ENCODE measurements at regions not wholly inside any gene's neighbourhood (a gene's known extent, or its start where the extent isn't known, plus 50 kb on each side); places are given as distances from the start of the nearest gene placed in this dataset.

- no peaks in the 10 kb centered on the region for H3K27me3 ChIP-seq (ENCODE audit: control insufficient read depth, insufficient read depth, low read length)
- H3K4me2 ChIP-seq (ENCODE audit: low read length) = no peak overlapping the region
- H3K36me3 ChIP-seq (ENCODE audit: control insufficient read depth, insufficient read depth, low read length) = no peaks in the 10 kb centered on the region
- peak overlapping the region; percentile 64 for H2AFZ ChIP-seq
- H3K79me2 ChIP-seq = no peaks in the 10 kb centered on the region
- H3K4me3 ChIP-seq (ENCODE audit: low read depth, low read length) = no peak overlapping the region
- H3K27ac ChIP-seq = peak overlapping the region; percentile 47
- H3K9me3 ChIP-seq (ENCODE audit: control insufficient read depth, low read length) = no peaks in the 10 kb centered on the region
- TF ChIP-seq, protein P1, sequence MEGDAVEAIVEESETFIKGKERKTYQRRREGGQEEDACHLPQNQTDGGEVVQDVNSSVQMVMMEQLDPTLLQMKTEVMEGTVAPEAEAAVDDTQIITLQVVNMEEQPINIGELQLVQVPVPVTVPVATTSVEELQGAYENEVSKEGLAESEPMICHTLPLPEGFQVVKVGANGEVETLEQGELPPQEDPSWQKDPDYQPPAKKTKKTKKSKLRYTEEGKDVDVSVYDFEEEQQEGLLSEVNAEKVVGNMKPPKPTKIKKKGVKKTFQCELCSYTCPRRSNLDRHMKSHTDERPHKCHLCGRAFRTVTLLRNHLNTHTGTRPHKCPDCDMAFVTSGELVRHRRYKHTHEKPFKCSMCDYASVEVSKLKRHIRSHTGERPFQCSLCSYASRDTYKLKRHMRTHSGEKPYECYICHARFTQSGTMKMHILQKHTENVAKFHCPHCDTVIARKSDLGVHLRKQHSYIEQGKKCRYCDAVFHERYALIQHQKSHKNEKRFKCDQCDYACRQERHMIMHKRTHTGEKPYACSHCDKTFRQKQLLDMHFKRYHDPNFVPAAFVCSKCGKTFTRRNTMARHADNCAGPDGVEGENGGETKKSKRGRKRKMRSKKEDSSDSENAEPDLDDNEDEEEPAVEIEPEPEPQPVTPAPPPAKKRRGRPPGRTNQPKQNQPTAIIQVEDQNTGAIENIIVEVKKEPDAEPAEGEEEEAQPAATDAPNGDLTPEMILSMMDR (IDR thresholded peaks at IDR 0.05) = no peak
- no peak overlapping the region for H3K9ac ChIP-seq
- H3K4me1 ChIP-seq = peaks cover 38% of the 10 kb centered on the region
Measured at GRCh38 chr11:15783619-15784018, 572.7 kb downstream of the SOX6 start.

- no peak overlapping the region for H3K9ac ChIP-seq
- no peak overlapping the region for H3K27ac ChIP-seq
- H3K4me3 ChIP-seq (ENCODE audit: low read depth, low read length) = no peak overlapping the region
Measured at GRCh38 chr11:15793043-15793996, 563.0 kb downstream of the SOX6 start.

GRCh38 chr11:15794361-15795150, 561.8 kb downstream of the SOX6 start:
- TF ChIP-seq, protein P1 (IDR thresholded peaks at IDR 0.05) = no peak
- Histone ChIP-seq H3K27me3 (ENCODE audit: control insufficient read depth, insufficient read depth, low read length) (no peaks in the 10 kb centered on the region), H3K4me1 (no peaks in the 10 kb centered on the region), H3K79me2 (no peaks in the 10 kb centered on the region), H3K4me2 (ENCODE audit: low read length) (no peak overlapping the region), H3K9me3 (ENCODE audit: control insufficient read depth, low read length) (no peaks in the 10 kb centered on the region), H3K36me3 (ENCODE audit: control insufficient read depth, insufficient read depth, low read length) (no peaks in the 10 kb centered on the region), H3K27ac (no peak overlapping the region), H3K4me3 (ENCODE audit: low read depth, low read length) (no peak overlapping the region), H3K9ac (no peak overlapping the region), H2AFZ (no peak overlapping the region)

More at GRCh38 chr11:15793043-15793996, 563.0 kb downstream of the SOX6 start:
- H3K79me2 ChIP-seq = no peaks in the 10 kb centered on the region
- no peaks in the 10 kb centered on the region for H3K36me3 ChIP-seq (ENCODE audit: control insufficient read depth, insufficient read depth, low read length)
- no peaks in the 10 kb centered on the region for H3K27me3 ChIP-seq (ENCODE audit: control insufficient read depth, insufficient read depth, low read length)
- H2AFZ ChIP-seq = no peak overlapping the region
- H3K4me2 ChIP-seq (ENCODE audit: low read length) = no peak overlapping the region
- H3K4me1 ChIP-seq = no peaks in the 10 kb centered on the region
- H3K9me3 ChIP-seq (ENCODE audit: control insufficient read depth, low read length) = no peaks in the 10 kb centered on the region
- TF ChIP-seq, protein P1 (IDR thresholded peaks at IDR 0.05) = no peak

DNA sequence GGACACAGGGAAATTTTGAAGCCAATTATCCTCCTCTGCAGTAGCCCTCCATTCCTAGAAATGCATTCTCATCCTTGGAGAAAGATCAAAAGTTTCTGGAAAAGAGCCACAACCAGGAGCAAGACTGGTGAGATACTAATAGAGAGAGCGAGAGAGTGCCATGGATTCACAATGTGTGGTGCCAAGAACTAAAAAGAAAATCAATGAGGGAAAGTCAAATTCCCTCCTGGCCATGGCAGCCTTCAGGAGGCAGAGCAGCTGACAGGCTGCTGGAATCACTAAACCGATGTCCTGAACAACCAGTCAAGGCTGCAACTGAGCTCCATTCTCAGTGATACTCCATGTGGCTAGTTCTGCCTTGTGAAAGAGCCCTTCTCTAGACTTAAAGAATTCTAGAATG, 561.0 kb downstream of the SOX6 start:
- Histone ChIP-seq H3K27me3 (ENCODE audit: control insufficient read depth, insufficient read depth, low read length) (no peaks in the 10 kb centered on the region), H3K4me2 (ENCODE audit: low read length) (no peak overlapping the region)
- TF ChIP-seq, protein P1 (IDR thresholded peaks at IDR 0.05) = no peak

More for the DNA sequence above, 561.0 kb downstream of the SOX6 start:
- no peak overlapping the region for H2AFZ ChIP-seq
- no peaks in the 10 kb centered on the region for H3K9me3 ChIP-seq (ENCODE audit: control insufficient read depth, low read length)
- no peak overlapping the region for H3K27ac ChIP-seq
- no peak overlapping the region for H3K4me3 ChIP-seq (ENCODE audit: low read depth, low read length)
- no peaks in the 10 kb centered on the region for H3K79me2 ChIP-seq
- no peaks in the 10 kb centered on the region for H3K36me3 ChIP-seq (ENCODE audit: control insufficient read depth, insufficient read depth, low read length)
- no peak overlapping the region for H3K9ac ChIP-seq
- H3K4me1 ChIP-seq = no peaks in the 10 kb centered on the region
